GM13977 (cell line): ENCODE measurements at regions not wholly inside any gene's neighbourhood (a gene's known extent, or its start where the extent isn't known, plus 50 kb on each side); places are given as distances from the start of the nearest gene placed in this dataset.
A peak's percentile ranks its signal among the peaks of the same experiment; 100 is the strongest.

Experiments used
- DNase-seq: peaks from one replicate; pipeline ENCODE4 v3.0.0; 2012; ENCODE audit warnings: low spot score
- CTCF ChIP-seq: IDR thresholded peaks from 2 replicates; pipeline ENCODE4 v1.5.1; 2012; ENCODE audit warnings: mild to moderate bottlenecking, control low read depth; ENCODE audit not compliant: insufficient read depth; ENCODE audit errors: extremely low read depth, missing control alignments
- in situ Hi-C: fragments of 300-500 bp; cut with MboI; formaldehyde crosslinking; loops from one replicate; pipeline ENCODE4 v1.12.0; 2022; ENCODE audit warnings: low sequenced_read_pairs, low pct_unique_long_range_greater_than_20kb, mixed read lengths, inconsistent platforms; ENCODE audit not compliant: unreplicated experiment

GRCh38 chr6:9553002-9553401 lies 861.9 kb downstream of the TFAP2A start:
- no peak for TF ChIP-seq CTCF
- DNase-seq = no peak
- in situ Hi-C loops = no loop called here

- DNase-seq = no peak
- TF ChIP-seq CTCF = no peak
- in situ Hi-C loops = loop anchor here (25.0 kb wide), 1 partner anchor 869 kb away; the partner anchor contains the start of gene TFAP2A
Observed at GRCh38 chr6:9543649-9544048, 871.2 kb downstream of the TFAP2A start.

GRCh38 chr6:9540534-9541126 lies 874.2 kb downstream of the TFAP2A start:
- peak; percentile 41 for DNase-seq
- peak; percentile 64 for TF ChIP-seq CTCF
- in situ Hi-C loops = loop anchor here (25.0 kb wide), 1 partner anchor 872 kb away; the partner anchor contains the start of gene TFAP2A

- DNase-seq = no peak
- no peak for TF ChIP-seq CTCF
- in situ Hi-C loops = loop anchor here (25.0 kb wide), 1 partner anchor 872 kb away; the partner anchor contains the start of gene TFAP2A
Observed at GRCh38 chr6:9540126-9540525, 874.7 kb downstream of the TFAP2A start.

- DNase-seq = no peak
- in situ Hi-C loops = loop anchor here (25.0 kb wide), 1 partner anchor 873 kb away; the partner anchor contains the start of gene TFAP2A
Observed at GRCh38 chr6:9539231-9539755, 875.6 kb downstream of the TFAP2A start.

GRCh38 chr6:9537381-9537780 lies 877.5 kb downstream of the TFAP2A start:
- in situ Hi-C loops = loop anchor here (25.0 kb wide), 1 partner anchor 875 kb away; the partner anchor contains the start of gene TFAP2A
- no peak for TF ChIP-seq CTCF
- no peak for DNase-seq

More at GRCh38 chr6:9539231-9539755, 875.6 kb downstream of the TFAP2A start:
- TF ChIP-seq CTCF = no peak
